HS-5 (cell line): ENCODE measurements at regions not wholly inside any gene's neighbourhood (a gene's known extent, or its start where the extent isn't known, plus 50 kb on each side); places are given as distances from the start of the nearest gene placed in this dataset.
"Not testable (repeated sequence)": the region's sequence is repeated elsewhere in the genome, so short reads cannot be mapped to it uniquely, and the experiment has no call there.

ENCODE experiments used
- DNase-seq: peaks from one replicate; pipeline ENCODE4 v3.0.0-alpha.2; 2012; ENCODE audit warnings: low read depth

DNA sequence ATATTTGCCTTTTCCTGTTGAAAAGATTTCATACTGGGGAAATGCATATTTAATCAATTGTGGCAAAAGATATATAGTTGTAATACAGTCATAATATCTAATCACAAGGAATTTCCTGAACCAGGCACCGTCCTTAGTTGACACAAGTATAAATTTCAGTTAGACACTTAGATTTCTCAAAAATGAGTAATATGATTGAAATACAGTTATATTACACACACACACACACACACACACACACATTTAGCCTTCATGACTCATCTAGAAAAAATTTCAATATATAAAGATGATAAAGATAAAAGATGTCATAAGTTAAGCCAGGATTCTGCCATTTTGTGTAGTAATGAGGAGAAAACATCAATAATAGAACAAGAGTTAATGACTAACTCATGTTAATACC lies 258.4 kb upstream of the ZNF804A start:
- peak; percentile 73 for DNase-seq

DNA sequence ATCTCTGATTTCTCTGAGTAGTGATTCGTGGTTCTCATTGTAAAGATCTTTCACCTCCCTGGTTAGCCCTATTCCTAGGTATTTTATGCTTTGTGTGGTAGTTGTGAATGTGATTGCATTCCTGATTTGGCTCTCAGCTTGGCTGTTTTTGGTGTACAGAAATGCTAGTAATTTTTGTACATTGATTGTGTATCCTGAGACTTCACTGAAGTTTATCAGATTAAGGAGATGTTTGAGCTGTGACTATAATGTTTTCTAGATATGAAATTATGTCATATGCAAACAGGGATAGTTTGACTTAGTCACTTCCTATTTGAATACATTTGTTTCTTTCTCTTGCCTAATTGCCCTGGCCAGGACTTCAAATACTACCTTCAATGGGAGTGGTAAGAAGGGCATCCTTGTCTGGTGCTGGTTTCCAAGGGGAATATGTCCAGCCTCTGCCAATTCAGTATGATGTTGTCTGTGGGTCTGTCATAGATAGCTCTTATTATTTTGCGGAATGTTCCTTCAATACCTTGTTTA lies 251.9 kb upstream of the ZNF804A start:
- peak; percentile 40 for DNase-seq

DNA sequence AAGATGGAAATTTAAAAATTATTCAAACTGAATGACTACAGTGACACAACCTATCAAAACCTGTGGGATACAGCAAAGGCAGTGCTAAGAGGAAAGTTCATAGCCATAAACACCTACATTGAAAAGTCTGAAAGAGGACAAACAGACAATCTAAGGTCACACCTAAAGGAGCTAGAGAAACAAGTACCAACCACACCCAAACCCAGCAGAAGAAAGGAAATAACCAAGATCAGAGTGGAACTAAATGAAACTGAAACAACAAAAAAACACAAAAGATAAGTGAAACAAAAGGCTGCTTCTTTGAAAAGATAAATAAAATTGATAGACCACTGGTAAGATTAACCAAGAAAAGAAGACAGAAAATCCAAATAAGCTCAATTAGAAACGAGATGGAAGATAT lies 247.2 kb upstream of the ZNF804A start:
- DNase-seq = no peak

DNA sequence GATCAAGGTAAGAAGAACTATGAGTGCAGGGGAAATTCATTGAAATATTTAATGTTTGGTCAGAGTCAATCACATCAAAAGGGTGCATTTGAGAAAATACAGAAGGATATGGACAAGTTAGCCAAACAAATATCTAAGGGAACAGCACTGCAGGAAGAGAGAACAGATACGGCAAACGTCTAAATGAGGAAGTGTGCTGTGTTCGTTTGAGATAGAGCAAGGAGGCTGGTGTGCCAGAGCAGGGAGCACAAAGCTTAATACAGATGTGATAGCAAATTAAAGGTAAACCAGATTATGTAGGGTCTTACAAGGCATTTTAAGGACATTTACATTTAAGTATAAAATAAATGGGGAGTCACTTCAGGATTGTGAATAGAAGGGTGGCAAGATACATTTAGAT lies 241.3 kb upstream of the ZNF804A start:
- no peak for DNase-seq

DNA sequence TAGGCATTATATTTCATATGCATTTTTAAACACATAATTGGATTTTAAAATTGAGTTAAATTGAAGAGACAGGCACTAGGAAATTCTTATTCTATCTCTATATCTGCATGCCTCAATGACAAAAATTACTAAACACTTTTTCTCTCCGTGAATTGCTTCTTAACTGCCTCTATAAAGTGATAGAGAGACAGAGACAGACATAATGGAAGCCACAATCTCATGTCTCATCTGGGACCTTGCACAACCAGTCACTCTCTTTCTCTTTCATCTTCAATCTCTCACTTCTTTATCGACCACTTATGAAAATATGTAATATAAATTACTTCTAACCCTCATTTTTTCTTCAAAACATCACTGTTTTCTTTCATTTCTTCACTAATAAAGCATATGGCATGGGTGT lies 238.9 kb upstream of the ZNF804A start:
- DNase-seq = no peak

DNA sequence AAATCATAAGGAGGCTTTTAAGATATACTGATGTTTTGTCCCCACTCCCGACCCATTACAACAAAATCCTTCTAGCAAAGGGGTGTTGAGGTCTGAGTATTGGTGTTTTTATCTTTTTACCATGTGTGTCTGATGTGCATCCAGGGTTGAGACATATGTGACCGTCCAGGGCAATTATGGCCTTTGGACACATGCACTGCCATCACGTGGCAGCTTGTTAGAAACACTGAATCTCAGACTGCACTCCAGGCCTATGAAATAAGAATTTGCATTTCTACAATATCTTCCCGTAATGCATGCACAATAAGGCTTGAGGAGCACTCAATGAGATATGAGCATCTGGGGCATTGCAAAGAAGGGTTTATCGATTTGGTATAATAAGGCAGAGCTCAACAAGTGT lies 235.1 kb upstream of the ZNF804A start:
- no peak for DNase-seq

DNA sequence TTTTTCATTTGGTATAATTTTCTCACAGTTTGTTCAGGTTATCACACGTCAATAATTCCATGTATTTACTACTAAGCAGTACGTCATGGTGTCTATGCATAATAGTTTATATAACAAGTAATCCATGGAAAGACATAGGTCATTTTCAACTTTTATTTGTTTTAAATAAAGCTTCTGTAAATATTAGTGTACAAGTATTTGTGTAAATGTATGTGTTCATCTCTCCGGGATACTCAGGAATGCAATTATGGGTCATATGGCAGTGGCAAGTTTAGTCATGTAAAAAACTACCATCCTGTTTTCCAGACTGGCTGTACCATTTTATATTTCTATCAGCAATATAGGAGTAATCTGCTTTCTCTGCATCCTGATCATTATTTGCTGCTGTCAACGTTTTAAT lies 231.1 kb upstream of the ZNF804A start:
- DNase-seq = no peak

DNA sequence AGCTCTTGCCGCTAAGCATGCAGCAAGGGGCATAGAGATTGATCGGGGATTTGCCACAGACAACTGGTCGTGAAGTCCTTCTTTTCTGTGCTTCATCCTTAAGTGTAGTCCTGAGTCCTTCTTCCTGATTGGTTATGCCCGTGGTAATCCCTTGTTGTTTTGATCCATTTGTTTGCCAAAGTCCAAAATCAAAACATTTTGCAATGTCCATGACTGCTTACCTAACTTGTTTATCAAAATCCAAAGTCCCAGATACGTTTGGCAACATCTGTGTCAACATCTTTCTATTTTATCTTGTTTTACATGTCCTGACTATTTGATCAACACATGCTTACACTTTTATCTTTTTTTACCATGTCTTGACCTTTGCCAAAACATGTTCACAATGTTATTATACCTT lies 229.0 kb upstream of the ZNF804A start:
- DNase-seq = no peak

DNA sequence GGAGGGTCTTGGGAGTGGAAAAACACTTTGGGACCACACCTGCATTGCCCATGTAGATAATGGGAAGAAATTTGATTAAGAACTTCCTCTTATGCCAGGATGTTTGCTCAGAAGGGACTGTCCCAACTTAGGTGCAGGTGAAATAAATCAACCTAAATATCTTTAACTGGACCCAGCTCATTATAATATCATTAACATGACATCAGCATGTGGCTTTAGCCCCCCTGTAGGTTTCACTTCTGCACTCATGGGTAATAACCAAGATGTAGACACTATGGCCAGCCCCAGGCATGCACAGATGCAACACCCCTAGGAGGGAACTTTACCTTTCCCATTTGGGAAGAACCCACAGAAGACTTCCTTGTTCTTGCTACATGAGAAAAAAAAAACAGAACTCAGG lies 227.4 kb upstream of the ZNF804A start:
- no peak for DNase-seq

DNA sequence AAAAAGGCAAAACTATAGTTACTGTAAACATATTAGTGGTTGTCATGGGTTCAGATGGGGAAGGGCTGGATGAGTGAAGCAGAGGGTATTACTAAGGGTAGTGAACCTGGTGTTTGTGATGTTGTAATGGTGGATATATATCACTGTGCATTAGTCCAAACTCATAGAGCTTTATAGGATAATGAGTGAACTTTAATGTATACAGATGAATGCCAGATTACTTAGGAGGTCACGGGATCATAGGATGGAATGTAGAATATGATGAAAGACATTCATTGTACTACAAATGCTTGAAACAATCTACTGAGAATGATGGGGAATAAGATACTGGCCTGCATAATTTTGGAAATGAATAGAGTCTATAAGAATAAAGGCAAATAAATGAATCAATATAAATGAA lies 226.7 kb upstream of the ZNF804A start:
- peak; percentile 22 for DNase-seq

DNA sequence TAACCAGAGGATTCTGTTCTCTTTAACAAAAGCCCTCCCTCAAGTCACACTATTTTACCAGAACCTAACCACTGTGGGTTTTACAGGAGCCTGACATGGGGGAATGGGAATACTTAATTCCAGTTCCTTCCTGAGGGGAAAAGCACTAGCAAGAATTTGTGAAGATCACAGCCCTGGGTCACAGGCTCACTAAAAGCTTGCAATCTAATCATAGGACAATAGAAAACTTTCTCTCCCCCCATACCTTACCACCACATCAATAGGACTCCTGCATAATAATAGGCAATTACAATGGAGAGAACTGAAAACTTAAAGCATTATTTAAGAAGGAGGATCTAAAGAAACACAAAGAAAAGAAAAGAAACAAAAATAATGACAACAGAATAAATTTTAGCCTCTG lies 225.8 kb upstream of the ZNF804A start:
- no peak for DNase-seq

DNA sequence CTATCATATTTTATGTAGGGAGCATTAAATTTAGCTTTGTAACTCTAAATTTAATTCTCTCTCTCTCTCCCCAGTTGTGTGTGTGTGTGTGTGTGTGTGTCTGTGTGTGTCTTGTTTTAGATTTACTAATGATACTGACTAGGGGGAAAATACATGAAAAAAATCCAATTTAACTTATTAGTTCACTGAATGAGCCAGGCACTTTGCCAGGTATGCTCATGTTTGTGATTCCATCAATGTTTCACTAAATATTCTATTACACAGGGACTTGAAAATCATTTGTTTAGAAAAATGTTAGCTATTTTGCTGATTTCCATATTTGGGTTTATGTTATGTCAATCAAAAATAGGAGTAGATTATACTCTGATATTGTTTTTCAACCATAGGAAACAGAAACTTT lies 203.7 kb upstream of the ZNF804A start:
- DNase-seq = no peak

DNA sequence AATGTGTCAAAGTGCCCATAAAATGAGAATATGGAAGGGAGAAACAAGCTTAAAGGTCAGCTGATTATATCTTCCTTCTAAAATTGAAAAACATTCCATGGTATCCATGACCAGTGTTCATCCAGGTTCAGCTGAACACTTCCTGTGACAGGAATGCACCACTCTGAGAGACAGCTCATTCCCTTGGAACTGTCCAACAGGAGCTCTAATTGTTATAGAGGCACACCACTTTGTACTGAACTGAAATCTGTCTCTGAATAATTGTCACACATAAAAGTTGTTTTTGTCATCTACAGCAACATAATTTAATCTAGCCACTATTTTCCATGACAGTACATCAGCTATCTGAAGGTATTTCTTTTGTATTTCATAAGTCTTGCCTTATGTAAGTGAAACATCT lies 195.9 kb upstream of the ZNF804A start:
- no peak for DNase-seq

DNA sequence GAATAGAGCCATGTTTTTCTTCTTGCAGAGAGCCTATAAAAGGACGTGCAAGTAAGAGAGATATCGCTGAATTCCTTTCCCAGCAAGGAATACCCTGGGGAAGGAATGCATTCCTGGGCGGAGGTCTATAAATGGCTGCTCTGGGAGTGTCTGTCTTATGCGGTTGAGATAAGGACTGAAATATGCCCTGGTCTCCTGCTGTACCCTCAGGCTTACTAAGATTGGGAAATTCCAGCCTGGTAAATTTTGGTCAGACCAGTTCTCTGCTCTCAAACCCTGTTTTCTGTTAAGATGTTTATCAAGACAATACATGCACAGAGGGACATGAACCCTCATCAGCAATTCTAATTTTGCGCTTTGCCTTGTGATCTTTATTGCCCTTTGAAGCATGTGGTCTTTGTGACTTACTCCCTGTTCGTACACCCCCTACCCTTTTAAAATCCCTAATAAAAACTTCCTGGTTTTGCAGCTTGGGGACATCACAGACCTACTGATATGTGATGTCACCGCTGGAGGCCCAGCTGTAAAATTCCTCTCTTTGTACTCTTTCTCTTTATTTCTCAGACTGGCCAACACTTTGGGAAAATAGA lies 191.2 kb upstream of the ZNF804A start:
- not testable (repeated sequence) for DNase-seq

DNA sequence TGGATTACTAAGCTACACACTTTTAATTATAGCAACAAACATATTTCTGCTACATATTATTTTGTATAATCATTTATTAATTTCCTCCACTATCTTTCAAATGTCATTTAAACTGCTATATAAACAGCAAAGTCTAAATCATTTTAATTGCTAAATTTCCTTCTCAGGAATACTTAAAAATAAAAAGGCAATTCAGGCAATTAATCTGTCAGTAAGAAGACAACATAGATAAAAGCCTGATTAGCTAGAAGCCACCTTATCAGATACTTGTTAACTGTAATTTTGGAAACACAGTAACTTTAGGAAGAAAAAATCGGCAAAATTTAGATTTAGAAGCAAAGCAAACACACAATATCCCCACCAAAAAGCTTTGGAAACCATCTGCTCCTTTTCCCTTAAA lies 188.2 kb upstream of the ZNF804A start:
- no peak for DNase-seq

DNA sequence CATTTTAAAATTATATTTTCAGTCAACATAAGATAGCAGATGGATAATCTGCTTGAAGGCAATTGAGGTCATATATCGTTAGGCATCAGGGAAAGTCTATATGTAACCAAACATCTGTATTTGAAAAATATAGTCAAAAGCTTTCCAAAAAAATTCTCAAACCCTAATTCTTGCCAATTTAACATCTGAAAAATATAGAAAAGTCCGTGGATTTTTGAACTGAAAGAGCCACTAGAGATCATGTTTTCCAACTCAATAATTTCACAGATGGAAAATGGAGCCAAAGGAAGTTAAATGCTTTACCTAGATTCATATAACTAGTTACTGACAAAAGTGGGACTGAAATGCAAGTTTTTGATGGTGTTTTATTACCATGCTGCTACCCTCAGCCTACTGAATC lies 185.1 kb upstream of the ZNF804A start:
- no peak for DNase-seq

DNA sequence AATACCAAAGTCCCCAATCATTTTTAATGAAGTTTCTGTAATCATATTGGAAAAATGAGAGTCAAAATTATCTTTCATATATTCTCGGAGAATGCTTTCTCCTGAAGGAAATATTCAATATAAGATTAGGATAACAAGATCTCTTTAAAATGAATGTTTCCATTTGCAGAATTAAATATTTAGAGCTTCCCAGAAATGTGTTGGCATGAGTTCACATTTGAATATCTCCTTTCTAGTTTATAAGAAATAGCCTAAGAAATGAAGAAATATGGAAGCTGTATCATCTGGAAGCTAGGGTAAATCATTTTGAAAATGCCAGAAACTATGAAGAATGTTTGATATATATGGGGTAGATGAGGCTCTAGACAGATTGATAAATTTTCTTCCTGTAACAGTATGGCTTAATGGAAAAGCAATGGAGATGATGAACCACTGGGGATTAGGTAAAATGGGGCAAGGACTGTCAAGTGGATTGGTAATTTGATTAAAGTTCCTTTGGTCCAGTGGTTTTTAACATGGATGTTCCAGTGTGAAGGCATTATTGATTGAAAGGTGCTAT lies 184.6 kb upstream of the ZNF804A start:
- DNase-seq = no peak

DNA sequence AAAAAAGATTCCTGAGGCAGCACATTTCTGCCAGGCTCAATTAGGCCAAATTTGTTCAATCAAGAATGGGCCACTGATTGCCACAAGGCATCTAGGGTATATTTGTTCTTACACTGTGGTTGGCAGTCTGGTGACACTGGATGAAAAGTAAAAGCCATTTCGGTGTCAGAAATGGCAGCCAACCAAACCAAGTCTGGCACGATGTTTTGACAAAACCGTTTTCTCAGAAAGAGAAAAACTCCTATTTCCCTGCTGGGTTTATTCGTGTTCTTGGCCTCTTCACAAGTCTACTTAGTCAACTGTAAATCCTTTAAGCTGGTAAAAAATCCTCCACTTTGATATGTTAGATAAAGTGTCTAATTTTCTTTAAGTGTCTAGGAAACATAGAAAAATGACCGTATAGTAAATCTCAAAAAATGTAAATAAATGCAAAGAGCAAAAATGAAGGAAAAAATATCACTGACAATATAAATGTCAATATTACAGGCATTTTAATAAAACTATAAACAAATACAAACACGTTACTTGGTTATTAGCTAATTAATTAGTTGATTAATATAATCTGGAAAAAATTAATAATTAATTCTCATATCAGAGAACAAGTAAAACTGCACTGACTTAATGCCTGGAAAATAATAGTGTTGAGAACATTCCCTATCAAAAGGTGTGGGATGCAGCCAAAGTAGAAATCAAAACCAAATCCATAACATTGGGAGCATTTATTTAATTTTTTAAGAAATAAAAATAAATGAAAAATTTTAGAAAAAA lies 182.0 kb upstream of the ZNF804A start:
- DNase-seq = no peak

DNA sequence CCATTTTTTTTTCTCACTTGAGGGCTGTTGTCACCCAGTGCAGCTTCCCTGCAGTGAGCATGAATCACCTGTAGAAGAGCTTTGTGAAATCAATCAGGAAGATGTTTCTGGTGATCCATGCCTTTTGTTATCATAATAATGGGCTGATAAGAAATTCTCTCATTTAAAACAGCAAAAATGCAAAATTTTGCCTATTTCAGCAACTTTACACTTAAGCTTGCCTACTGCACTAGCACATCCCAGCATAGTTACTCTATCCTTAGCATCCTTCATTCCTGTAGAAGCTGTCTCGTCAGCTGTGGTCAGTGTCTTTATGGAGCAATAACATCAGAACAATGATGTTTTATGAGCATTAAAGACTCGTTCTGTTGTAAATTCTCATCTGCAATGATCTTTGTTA lies 178.6 kb upstream of the ZNF804A start:
- DNase-seq = no peak

DNA sequence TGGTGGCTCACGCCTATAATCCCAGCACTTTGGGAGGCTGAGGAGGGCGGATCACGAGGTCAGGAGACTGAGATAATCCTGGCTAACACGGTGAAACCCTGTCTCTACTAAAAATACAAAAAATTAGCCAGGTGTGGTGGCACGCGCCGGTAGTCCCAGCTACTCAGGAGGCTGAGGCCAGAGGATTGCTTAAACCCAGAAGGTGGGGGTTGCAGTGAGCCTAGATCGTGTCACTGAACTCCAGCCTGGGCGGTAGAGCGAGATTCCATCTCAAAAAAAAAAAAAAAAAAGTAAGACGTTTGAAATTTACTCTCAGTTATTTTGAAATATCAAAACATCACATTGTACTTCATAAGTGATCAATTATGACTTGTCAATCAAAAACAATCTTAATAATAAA lies 176.9 kb upstream of the ZNF804A start:
- DNase-seq = not testable (repeated sequence)

DNA sequence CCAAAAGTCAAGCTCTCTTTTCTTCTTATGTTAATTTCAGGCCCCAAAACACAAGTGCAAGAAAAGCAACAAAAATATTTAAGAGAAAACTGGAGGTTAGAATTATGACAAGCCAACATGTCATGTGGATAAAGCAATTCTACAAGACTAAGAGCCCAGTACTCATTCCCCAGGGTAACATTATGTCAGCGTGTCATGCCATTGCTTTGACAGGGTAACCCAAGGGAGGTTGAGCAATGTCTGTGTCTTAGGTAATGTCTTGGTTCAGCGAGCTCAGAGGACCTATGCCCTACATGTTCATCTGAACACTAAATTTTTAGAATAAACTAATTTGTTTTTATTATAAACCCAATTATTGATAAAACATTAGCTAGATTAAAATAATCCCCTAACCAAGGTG lies 173.2 kb upstream of the ZNF804A start:
- DNase-seq = peak; percentile 4

DNA sequence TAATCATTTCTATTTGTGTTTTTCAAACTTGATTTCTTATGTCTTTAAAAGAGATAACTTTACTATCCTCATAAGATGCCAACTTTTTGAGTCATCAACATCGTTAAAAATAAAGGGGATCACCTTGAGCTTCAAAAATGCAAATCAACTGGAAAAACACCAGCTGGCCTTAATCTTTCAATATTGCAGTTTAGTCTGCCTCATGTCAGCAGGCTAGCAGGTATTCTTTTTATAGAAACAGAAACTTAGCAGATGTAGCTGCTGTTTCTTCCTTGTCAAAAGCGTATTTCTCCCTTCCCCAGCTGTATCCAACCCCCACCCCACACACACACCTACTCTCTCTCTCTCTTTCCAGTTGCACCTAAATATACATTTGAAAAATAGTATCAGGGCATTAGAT lies 154.1 kb upstream of the ZNF804A start:
- no peak for DNase-seq

DNA sequence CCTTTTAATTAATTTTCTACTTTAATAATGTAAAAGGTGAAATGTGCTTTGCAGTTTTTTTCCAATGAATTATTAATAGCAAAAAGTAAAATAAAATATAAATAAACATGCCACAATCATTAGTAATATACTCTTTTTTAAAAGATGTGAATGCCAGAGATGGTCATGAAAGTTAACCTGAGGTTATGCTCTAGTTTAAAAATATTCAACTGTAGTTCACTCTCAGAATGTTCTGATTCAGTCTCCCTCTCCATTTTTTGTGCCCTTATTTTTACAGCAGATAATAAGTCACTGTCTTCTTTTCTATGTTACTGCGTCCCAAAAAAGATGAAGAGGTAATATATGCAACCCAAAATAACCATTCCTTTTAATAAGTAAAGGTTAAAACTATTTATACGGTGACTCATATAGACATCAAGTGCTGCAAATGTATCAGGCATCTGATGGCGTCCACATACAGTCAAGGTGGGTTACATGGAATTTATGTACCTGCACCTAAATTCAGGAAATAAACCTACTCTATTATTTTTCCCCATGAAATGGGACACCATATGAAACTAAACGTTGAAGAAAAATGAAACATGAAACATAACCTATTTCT lies 153.6 kb upstream of the ZNF804A start:
- DNase-seq = no peak
